COR-L47 (cell line): ENCODE measurements at regions not wholly inside any gene's neighbourhood (a gene's known extent, or its start where the extent isn't known, plus 50 kb on each side); places are given as distances from the start of the nearest gene placed in this dataset.

Experiments
- DNase-seq: peaks from one replicate; lab custom pipeline; 2025; lab: John Stamatoyannopoulos, UW

DNA sequence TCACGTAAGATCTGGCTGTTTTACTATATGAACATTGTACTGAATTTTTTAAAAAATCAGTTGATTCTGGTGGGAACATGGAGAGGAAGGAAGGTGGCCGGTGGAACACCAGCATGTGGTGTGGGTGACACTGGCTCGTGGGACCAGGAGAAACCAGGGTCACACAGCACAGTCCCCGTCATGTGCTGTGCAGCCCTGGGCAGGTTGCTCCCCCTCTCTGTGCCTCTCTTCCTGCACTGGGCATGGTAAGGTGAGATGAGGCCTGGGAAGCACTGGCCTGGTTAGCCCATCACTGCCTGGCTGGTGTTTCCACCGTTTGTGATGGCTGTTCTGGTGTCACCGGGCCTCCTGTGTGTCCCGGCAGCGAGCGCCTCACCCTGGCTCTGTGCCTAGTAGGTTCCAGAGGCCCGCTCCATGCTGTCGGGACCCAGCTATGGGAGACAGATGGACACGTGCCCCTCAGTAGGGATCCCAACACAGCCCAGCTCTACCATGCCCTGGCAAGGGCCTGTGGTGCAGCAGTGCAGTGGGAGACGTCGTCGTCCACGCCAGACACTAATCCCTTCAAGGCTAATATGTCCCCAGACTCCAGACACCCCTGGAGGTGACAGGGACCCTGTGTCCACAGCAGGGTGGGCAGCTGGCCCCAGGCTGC, 88.2 kb upstream of the LINC01488 start:
- DNase-seq: no peak

DNA sequence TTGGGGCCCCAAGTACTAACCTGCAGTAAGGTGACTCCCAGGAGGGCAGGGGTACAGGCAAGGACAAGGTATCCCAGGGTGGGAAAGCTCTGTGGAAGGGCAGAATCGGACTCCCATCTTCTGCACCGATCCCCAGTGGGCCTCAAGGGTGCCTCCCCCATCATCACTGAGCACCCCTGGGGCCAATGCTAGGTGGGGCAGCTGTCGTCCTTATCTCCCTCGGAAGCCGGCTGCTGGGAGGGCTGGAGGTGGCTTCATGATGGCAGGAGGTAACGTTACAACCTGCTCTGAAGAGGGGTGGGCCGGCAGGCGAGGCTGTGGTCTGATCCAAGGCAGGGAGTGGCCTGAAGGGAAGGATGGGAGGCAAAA, 87.6 kb upstream of the LINC01488 start:
- DNase-seq: no peak

DNA sequence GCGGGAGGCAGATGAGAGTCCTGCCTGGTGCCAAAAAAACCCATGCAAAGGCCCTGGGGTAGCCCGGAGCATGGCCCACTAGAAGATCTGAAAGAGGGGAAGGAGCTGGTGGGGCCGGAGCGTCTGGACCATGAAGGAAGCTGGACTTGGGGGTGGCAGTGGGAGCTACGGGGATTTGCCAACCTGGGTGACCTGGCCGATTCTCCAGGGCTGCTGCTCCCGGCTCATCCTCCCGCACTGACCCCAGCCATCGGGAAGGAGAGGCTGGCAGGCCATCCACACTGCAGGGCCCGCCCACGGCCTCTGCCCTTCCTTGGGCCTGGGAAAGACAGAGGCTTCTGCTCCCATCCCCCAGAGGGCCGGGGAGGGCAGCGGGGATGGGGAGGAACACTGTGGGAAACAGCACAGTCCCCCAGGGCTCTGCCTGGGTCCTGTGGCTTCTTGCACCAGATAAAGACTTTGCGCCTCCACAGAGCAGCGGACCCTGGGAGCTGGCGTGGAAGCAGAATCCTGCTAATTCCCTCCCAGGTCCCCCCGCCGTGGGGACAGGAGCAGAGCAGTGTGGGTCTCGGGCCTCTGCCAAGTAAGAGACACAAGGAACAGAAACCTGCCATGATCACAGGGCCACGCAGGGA, 87.1 kb upstream of the LINC01488 start:
- DNase-seq: no peak

DNA sequence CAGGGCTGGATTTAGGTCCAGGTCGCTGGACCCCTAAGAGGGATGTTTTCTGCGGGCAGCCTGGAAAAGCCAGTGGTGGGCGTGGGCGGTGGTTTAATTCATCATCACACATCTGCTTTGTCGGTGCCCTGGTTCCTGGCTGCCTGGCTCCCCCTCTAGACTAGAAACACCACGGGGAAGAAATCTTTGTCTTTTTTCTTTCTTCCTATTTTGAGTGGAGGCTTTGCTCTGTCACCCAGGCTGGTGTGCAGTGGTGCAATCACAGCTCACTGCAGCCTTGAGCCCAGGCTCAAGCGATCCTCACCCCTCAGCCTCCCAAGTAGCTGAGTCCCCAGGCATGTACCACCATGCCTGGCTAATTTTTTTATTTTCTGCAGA, 86.6 kb upstream of the LINC01488 start:
- no peak for DNase-seq

DNA sequence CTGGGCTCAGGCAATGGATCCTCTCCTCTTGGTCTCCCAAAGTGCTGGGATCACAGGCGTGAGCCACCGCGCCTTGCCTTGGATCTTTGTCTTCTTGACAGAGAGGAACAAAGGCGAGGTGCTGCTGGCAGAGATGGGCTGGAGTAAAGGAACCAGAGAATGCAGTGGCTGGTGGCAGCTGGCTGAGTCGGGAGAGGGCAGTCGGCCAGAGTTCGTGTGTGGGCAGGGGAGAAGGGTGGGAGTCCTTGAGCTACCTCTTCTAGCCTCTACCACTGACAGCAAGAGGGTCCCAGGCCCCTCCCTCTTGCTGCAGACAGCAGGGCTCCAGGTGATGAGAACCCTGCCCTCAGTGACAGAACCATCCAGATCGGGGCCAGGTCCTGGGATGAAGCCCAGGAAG, 86.2 kb upstream of the LINC01488 start:
- no peak for DNase-seq

DNA sequence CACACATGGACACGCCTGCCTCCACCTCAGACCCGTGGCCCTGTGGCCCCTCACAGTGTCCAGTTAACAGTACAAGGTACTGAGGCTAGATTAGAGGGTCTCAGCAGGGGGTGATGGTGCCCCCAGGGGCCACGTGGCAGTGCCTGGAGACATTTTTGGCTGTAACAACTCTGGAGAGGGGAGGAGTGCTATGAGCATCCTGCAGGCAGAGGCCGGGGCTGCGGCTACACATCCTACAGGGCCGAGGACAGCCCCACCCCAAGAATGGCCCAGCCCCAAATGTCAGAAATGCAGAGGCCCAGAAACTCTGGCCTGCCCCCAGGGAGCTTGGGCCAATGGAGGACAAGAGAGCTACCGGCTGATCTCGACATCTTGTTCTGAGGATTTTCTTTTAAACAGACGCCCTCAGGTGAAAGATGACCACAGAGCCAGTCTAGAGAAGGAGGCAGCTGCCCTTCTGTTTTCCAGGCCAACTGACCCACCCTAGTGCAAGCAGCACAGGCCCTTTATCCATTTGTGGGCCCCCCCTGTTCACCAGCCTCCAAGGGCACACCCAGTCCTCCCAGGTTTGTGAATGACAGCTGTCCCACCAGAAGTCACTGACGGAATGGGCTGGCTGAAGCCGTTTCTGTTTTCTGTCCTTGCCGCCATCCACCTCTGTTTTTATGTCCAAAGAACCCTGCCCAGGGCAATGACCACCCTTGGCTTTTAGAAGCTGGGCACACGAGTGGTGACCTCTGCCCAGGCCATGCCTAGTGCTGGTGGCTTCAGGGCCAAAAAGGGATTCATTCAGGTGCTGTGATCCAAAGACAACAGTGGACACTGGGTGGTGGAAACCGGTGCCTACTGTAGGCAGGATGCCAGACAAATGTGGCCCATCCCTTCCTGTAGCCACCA, 85.2 kb upstream of the LINC01488 start:
- DNase-seq: no peak

DNA sequence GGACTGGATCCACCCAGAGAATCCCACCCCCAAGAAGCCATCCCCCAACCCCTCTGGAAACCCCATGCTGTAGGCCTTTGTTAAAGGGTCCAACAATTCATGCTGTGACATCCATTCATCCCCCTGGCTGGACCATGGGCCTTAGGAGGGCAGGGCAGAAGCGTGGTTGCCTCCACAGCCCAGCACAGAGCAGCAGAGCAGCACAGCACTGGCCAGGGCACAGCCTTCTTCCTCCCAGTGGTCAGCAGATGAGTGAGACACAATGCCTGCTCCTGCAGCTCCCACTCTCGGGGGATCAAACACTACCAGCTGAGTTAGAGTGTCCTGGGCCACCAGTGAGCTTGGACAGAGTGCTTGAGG, 84.5 kb upstream of the LINC01488 start:
- no peak for DNase-seq

DNA sequence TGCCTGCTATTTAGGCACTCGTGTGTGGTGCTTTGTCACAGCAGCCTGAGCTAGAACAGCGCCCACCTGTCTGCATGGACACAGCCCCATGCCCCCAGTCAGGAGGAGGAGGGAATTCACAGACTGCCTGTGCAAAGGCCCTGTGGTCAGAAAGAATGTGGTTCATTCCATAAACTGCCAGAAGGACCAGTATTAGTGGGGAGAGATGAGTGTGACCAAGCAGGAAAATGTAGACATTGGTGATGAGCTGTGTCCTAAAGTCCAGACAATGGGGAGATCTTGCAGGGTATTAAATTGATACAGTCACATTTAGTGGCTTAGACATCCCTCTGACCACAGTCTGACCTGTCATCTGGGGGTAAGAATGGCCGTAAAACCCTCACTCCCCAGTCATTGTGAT, 83.7 kb upstream of the LINC01488 start:
- DNase-seq: no peak

DNA sequence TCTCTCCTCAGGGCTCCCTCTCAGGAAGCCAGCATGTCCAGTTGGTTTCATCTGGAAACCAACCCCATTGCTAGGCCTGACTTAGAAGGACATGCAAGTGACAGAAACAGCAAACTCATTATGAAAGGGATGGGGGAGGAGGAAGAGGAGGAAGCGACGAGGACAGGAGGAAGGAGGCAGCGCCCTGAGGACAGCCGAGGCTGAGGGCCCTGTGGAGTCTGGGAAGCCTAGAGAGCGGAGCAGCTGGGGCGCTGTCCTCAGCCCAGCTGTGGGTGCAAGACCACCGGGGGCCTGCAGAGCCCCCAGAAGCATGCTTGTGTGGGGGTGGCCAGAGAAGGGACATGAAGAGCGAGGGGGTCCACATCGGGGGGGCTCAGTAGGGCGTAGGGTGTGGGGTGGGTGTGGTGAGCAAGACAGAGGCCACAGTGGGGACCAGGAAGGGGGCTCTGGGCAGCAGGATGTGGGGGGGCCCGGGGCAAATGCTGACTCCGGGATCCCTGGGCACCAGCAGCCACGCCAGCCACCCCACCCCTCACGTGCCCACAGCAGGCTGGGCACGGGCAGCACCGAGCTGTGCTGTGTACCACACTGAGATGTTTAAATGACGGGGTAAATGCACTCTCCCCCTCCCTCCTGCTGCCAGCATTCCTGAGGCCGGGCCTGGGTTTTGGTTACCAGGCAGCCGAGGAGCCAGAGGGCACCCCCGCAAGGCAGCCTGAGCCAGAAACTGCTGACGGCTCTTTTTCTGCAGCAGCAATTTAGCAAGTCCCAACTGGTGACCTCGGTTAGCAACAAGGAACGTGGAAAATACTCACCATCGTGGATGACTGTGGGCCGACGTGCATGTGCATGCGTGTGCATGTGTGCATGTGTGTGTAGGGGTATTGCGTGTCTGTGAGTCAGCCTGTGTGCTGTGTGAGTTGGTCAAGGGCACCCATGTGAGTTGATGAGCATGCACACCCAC, 82.7 kb upstream of the LINC01488 start:
- DNase-seq: no peak

DNA sequence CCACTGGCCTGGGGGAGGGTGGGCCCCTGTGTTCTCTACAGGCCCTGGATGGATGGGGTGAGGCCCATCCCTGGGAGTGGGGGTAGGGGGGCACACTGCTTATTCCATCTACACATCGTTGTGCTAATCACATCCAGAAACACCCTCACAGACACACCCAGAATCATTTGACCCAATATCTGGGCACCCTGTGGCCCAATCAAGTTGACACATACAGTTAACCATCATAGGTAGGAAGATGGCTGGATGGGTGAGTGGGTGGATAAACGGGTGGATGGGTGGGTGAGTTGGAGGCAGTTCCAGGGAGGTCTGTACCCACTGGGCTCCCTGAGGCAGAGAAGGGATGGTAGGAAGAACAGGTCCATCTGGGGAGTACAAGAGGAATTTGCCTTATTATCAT, 81.3 kb upstream of the LINC01488 start:
- no peak for DNase-seq

DNA sequence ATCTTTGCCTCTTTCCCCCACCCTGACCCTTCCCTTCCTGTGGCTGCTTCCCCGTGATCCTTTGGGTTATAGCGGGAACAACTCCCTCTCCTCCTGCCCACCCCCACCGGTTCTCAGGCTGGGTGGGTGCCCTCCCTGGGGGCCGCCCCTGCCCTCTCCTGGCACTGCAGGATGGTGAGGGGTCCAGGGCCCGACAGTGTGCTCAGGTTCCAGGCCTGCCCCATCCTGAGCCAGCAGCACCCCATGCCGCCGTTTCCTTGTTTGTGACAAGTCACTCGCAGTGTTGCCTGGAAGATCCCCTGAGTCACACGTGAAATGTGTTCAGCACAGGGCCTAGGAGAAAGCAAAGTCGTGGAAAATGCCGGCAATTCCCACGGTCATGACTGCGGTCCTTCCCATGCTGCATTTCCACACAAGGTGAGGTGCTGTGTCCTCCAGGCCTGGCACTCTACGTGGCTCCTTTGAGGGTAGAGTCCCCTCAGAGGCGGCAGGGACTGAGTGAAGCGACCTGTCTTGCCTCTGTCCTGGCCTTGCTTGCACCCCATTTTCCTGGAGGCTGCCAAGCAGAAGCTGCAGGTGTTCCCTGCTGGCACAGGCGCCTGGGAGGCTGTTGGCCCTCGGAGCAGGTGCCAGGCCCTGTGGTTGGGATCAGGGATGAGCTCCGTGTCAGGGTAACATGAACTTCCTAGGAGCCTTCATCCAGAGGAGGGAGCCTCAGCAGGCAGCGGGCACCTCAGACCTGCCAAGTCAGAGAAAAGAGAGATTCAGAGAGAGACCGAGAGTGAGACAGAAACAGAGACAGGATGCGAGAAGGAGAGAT, 80.5 kb upstream of the LINC01488 start:
- DNase-seq: no peak

DNA sequence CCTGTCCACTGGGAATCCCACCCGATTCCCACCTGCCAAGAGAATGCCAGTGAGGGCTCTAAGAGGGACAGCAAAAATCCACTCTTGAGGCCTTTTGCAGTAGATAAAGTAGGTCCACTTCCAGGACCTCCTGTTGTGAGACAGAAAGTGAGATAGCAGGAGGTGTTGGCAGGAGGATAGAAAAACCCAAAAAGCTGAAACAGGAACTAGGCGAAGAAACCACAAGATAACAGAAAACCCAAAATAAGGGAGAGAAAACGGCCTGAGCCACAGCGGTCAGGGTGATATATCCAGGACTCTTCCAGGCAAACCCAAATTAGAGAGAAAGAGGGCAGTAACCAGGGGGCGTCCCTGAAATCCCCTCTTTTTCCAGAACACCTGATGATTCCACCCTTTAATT, 79.7 kb upstream of the LINC01488 start:
- DNase-seq: no peak

DNA sequence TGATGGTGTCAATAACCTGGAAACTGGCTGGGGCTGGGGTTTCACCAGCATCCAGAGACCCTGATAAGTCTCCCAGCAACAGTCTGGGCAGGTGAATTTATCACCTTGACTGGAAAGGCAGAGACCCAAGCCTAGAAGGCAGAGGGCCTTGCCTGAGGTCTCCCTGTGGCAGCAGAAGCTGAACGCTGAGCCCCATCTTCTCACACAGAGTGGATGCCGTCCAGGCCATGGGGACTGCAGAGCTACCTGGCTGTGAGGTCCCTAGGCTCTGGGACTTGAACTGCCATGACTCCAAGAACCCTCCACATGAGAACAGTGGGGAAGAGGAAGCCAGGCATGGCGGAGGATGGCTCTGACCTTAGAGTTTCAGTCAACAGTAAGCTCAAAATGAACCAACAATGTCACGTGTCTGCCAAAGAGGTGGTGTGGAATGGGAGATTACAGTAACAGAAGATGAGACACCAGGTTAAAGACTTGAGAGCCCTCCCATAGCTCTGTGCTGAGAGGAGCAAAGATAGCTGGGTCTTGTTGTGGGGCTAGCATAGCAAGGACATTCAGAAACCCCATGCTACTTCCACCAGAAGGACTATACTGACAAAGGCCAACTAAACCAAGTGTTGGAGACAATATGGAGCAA, 79.1 kb upstream of the LINC01488 start:
- DNase-seq: no peak

DNA sequence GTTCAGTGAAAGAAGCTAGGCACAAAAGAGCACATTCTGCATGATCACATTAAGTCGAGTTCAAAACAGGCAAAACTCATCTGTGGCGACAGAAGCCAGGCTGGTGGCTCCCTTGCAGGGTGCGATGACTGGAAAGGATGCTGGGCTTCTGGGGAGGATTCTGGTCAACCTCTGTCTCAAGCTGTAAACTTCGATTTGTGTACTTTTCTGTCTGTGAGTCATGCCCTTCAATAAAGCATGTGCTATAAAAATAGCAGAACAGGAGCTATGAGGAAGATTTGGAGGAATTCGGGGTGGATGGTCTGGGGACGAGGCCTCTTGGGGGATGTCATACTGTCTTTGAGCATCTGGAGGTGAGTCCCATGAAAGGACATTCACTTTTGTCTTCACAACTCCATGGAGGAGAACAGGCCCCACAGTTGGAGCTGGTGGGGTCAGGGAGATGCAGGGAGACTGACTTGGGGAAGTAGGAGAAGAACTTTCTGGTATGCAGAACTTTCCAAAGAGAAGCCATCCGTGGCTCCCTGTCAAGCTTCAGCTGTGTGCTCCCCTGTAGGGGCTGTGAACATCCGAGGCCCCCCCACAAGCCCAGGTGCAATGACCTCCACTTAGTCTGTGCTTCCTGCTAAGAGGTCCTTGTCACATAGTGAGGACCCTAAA, 77.8 kb upstream of the LINC01488 start:
- DNase-seq: no peak

DNA sequence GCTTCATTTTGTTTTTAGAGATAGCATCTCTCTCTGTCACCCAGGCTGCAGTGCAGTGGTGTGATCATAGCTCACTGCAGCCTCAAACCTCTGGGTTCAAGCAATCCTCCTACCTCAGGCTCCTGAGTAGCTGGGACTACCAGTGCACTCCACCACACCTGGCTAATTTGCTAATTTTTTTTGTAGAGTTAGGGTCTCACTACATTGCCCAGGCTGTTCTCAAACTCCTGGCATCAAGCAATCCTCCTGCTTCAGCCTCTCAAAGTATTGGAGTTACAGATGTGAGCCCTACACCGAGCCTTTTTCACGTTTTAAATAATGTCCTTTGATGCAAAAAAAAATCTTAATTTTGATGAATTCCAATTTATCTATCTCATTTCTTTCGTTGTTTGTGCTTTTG, 75.4 kb upstream of the LINC01488 start:
- DNase-seq: no peak

DNA sequence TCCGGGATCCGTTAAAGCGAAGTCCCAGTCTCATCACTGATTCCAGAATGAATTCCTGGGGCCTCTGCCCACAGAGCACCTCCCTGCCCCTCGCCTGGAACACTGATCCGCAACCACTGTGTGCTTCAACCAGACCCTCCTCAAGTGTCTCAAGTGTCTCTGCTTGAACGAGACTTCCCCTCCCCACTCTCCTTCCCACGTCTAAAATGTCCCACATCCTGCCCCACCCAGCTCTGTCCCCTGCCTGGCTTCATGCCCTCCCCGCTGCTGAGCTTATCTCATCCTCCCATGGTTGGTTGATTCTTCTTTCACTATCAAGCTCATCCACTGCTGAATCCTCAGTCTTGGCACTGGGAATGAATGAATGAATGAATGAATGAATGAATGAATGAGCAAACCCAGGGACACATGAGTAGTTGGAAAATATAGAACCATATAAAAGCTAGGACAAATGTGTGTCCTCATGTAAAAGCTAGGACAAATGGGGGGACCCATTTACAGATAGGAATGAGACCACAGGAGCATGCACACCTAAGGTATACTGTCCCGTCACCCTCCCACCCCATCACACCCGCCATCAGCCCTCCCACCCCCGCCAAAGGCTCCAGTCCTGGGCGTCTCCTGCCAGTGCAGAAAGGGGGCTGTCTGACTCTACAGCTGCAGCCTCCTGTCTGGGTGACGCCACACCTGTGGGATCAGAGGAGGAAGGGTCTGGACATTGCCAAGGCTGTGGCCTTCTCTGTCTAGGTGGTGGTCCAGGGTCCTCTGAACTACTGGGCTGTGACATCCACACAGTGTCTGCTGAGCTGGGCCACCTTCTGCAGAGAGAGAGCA, 71.4 kb upstream of the LINC01488 start:
- DNase-seq: no peak

DNA sequence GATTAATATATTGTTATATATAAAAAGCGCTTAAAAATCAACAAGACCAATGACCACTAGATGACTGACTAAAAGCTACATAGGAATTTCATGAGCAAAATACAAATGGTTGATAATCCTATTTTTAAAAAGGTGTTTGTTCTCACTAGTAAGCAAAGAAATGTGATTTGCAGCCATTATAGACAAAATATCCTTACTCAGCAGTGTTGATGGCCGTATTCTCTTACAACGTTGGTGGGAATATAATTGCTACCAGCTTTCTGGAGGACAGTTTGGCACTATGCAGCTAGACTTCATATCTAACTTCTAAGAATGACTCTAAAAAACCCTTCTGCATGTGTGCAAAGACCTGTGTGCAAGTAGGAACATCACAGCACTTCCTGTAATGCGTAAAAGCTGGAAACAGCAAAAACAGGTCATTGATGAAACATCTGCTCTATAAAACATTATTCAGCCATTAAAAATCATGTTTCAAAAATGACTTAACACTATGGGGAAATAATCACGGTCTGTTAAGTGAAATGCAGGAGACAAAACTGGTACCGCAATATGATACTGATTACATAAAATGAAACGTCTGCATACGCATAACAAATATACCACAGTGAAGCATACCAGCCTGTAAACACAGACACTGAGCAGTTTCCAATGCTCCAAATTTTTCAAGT, 70.1 kb upstream of the LINC01488 start:
- DNase-seq: no peak

DNA sequence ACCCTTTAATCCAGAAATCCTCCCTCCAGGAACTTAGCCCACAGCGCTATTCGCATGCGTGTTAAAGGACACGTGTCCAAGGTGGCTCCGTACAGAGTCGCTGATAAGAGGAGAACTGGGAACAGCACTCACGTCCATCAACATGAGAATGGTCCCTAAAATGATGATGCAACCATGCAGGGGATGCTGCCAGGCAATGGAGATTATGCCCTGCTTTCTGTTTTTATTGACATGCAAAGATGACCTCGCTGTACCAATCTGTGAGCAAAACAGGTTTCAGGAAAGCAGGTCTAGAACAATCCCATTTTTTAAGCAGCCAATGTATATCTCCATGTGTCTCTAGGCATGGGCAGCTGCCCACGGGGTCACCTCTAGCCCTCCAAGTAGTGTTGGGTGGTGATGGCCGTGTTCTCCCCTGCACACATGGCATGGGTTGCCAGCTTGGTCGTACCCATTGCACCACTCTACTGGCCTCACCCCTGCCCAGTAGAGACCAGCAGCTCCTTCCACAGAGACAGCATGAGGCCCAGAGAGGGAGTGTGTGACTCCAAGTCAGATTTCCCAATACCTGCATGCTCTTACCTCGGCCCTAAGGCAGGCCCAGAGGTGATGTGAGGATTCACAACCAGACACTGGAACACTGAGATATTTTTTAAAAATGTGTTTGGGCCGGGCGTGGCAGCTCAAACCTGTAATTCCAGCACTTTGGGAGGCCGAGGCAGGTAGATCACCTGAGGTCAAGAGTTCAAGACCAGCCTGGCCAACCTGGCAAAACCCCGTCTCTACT, 68.3 kb upstream of the LINC01488 start:
- no peak for DNase-seq
